HG03520 (cell line): ENCODE measurements at regions not wholly inside any gene's neighbourhood (a gene's known extent, or its start where the extent isn't known, plus 50 kb on each side); places are given as distances from the start of the nearest gene placed in this dataset.
"Not testable (repeated sequence)": the region's sequence is repeated elsewhere in the genome, so short reads cannot be mapped to it uniquely, and the experiment has no call there.

Experiments
- ATAC-seq: cut with Tn5 transposase; IDR thresholded peaks from one replicate; pipeline ENCODE4 v1.9.1; 2021; ENCODE audit warnings: mild to moderate bottlenecking, moderate library complexity; ENCODE audit not compliant: unreplicated experiment

DNA sequence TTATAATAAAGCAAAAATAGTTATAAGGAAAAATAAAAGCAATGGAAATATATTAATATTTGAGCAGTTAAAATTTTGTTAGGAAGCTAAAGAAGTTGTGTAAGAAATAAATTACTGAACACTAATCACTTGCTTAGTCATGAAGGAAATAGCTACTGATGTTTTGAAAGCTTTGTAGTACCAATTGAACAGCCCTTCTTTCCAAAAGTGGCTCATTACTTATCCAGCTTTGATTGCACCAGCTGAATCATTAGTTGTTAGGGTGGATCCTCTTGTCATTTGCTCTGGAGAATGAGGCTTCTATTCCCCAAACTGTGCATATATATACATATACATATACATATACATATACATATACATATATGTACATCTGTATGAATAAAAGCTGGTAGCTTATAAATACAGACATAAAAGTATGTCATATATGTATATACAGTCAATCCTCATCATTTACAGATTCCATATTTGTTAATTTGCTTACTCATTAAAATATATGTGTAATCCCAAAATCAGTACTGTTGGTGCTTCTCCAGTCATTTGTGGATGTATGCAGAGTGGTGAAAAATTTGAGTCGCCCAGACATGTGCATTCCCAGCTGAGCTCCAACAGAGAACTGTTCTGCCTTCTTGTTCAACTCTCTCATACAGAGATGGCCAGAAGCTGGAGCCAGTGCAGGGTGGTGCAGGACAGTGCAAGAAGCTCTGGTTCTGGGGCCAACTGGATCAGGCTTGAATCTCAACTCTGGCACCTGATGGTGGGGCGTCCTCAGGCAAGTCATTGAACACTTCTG is 214.1 kb downstream of the RPAP3 start:
- ATAC-seq, result no peak

DNA sequence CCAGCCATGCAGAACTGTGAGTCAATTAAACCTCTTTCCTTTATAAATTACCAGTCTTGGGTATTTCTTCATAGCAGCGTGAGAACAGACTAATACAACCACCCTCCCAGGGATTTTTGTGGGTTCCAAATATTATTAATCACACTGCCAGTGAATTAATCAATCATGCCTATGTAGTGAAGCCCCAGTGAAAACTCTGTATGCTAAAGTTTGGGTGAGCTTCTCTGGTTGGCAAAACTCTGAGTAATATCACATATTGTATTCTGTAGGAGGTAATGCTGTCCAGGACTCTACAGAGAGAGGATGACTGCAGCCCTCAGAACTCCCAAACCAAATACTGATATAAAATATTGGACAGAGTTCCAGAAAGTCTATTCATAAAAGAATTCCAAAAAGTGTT is 216.9 kb downstream of the RPAP3 start:
- no peak for ATAC-seq

DNA sequence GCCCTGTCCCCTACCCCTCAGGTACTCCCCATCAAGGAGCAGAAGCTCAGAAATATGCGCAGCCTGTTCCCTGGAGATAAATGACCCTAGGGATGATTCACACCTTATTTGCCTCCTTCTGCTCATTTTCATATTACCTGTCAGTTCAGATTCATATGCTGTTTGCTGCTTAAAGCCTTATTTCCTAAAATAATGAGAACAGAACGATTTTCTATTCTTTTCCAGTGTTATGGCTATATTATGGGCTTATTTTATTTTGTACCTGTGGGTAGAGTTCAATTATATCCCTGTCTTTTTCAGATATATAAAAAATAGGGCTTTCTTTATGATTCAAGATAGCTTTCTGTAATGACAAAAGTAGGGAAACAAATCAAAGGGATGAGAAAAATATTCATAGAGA is 224.8 kb downstream of the RPAP3 start:
- ATAC-seq, result no peak

DNA sequence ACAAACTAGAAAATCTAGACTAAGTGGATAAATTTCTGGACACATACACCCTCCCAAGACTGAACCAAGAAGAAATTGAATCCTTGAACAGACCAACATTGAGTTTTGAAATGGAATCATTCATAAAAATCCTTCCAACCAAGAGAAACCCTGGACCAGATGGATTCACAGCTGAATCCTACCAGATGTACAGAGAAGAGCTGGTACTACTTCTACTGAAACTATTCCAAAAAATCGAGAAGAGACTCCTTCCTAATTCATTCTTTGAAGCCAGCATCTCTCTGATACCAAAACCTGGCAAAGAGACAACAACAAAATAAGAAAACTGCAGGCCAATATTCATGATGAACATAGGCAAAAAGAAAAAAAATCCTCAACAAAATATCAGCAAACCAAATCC is 227.4 kb downstream of the RPAP3 start:
- ATAC-seq, result no peak

DNA sequence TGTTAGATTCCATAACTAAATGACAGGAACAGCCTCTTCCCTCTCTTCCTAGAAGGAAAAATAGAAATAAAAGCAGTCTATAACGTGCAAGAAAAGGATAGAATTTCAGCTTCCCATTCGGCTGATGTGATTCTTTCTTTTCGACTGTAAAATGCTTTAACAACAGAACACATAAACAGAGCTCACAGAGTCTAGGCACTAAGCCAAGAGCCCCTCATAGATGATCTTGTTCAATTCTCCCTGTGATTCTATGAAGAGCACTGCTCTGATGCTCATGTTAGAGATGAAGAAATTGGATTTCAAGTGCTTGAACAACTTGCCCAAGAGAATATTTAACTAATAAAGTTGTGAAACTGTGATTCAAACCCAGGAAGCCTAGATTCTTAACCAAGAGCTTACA is 232.7 kb downstream of the RPAP3 start:
- ATAC-seq, result no peak

DNA sequence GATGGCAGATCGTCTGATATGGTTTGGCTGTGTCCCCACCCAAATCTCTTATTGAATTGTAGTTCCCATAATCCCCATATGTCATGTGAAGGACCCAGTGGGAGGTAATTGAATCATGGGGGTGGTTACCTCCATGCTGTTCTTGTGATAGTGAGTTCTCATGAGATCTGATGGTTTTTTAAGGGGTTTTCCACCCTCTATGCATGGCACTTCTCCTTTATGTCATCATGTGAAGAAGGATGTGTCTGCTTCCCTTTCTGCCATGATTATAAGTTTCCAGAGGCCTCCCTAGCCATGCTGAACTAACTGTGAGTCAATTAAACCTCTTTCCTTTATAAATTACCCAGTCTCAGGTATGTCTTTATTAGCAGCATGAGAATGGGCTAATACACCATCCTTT is 235.5 kb downstream of the RPAP3 start:
- not testable (repeated sequence) for ATAC-seq

DNA sequence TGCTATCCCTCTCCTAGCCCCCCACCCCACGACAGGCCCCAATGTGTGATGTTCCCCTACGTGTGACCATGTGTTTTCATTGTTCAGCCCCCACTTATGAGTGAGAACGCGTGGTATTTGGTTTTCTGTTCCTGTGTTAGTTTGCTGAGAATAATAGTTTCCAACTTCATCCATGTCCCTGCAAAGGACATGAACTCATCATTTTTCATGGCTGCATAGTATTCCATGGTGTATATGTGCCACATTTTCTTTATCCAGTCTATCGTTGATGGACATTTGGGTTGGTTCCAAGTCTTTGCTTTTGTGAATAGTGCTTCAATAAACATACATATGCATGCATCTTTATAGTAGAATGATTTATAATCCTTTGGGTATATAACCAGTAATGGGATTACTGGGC is 241.9 kb downstream of the RPAP3 start:
- ATAC-seq, result not testable (repeated sequence)

DNA sequence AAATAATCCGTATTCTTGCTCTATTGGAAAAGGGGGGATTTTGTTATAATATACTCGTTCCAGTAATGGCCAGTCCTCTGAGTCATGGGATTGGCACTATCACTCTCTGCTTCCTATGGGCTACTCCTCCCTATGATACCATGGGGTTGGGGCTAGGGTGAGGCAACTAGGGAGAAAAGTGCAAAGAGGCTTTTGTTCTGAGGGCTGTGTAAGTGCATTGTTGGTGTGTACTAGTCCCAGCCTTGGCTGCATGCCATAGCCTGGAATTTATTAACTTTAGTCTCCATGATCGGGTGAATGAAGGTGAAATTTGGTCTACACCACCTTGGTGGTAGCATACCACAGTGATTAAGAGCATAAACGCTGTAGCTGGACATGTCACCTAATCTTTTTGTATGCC is 247.6 kb downstream of the RPAP3 start:
- no peak for ATAC-seq

DNA sequence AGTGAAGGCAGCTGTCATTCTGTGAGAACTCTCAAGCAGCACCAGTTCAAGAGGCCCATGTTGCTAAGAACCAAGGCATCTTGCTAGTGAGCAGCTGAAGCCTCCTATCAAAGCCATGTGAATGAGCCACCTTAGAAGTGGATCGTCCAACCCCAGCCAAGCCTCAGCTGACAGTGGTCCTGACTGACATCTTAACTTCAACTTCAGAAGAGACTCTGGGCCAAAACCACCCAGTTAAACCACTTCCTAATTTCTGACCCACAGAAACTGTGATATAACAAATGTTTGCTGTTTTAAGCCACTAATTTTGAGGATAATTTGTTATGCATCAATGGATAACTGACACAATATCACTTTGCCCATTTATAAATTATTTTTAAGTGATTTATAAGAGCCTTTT is 256.0 kb downstream of the RPAP3 start:
- no peak for ATAC-seq

DNA sequence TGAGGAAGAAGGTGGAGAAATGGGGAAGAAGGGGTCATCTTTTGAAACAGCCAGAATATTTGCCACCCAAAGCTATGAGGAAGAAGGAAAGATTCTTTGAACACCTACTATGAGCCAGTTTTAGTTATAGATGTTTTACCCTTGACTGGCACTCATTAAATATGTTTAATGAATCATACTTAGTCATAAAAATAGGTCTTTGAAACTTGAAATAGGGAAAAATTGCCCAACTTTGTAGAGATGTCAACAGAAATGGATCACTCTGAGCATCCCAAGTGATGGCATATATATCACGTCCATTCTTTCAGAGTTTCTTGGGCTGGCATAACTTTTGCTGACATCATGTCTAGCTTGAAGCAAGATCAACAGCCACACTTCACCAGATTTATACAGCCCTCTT is 263.5 kb downstream of the RPAP3 start:
- no peak for ATAC-seq

DNA sequence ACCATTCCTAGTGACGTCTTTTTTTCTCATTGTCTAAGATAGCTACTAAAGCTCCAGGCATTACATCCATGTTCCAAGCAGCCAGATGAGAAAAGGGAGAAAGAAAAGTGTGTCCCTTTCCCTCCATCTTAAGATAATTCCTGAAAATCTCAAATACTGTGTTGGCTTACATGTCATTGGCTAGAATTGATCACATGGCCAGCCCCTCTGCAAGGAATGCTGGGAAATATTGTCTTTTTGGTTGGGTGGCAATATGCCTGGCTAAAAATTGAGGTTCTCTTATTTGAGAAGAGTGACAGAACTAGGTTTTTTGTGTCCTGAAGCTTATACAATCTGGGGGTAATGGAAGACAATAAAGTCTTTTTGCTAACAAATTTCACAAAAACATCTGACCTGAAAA is 264.3 kb downstream of the RPAP3 start:
- no peak for ATAC-seq

DNA sequence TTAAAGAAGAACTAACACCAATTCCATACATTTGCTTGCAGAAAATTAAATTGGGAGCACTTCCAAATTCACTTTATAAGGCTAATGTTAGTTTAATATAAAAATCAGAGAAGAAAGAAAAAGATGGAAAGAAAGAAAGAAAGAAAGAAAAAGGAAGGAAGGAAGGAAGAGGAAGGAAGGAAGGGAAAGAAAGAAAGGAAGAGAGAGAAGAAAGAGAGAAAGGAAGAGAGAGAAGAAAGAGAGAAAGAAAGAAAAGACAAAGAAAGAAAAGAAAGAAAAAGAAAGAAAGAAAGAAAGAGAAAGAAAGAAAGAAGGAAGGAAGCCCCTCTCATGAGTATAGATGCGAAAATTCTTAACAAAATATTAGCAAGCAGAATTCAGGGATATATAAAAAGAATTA is 267.7 kb downstream of the RPAP3 start:
- ATAC-seq, result no peak

DNA sequence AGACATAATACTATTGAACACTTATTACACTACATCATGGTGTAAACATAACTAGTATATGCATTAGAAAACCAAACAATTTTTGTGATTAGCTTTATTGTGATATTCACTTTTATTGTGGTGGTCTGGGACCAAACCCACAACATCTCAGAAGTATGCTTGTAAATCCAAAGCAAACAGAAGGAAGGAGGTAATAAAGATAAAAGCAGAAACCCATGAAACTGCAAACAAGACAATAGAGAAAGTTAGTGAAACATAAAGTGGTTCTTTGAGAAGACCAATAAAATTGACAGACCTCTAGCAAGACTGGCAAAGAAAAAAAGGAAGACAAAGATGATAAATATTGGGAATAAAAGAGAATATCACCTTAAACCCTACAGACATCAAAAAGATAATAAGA is 268.3 kb downstream of the RPAP3 start:
- ATAC-seq, result no peak

DNA sequence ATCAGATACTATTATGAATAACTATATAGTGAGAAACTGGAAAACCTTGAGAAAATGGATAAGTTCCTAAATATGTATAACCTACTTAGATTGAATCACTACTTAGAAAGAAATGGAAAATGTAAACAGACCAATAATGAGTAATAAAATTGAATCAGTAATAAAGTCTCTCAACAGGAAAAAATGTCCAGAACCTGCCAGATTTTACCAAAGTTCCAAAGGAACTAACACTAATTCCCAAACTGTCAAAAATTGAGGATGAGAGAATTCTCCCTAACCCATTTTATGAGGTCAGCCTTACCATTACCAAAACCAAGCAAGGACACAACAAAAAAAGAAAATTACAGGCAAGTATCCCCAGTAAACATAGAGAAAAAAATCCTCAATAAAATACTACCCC is 272.0 kb downstream of the RPAP3 start:
- ATAC-seq, result no peak

DNA sequence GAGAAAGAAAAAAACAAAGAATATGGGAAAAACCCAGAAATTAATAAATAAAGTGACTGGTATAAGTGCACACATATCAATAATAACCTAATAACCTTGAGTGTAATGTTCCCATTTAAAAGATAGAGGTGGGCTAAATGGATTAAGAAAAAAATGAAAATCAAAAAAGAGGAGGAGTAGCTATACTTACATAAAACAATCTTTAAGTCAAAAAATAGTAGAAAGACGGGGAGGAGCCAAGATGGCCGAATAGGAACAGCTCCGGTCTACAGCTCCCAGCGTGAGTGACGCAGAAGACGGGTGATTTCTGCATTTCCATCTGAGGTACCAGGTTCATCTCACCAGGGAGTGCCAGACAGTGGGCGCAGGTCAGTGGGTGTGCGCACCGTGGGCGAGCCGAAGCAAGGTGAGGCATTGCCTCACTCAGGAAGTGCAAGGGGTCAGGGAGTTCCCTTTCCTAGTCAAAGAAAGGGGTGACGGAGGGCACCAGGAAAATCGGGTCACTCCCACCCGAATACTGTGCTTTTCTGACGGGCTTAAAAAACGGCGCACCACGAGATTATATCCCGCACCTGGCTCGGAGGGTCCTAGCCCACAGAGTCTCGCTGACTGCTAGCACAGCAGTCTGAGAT is 279.0 kb downstream of the RPAP3 start:
- not testable (repeated sequence) for ATAC-seq

DNA sequence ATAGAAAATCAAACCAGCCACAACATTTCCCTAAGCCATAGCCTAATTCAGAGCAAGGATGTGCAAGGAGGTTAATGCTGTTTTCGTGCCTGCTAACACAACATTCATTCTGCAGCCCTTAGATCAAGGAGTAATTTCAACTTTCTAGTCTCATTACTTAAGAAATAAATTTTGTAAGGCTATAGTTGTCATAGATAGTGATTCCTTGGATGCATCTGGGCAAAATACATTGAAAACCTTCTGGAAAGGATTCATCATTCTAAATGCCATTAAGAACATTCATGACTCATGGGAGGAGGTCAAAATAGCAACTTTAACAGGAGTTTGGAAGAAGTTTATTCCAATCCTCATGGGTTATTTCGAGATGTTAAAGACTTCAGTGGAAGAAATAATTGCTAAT is 283.2 kb downstream of the RPAP3 start:
- ATAC-seq, result no peak

DNA sequence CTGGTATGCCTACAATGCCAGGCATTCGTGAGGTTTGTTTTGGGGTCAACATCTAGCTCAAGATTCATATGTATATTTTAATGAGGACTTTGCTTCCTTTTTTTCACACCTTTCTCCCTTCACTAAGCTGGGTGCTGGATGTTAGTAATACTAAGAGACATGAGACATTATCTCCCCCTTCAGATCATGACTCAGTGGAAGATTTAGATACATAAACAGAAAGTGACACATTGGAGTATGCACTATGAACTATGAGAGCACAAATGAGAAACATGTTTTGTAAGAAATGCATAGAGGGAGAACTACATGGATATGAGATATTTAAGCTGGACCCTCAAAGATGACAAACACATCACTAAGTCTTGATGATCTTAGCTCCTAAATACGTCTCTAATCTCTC is 286.3 kb downstream of the RPAP3 start:
- no peak for ATAC-seq

DNA sequence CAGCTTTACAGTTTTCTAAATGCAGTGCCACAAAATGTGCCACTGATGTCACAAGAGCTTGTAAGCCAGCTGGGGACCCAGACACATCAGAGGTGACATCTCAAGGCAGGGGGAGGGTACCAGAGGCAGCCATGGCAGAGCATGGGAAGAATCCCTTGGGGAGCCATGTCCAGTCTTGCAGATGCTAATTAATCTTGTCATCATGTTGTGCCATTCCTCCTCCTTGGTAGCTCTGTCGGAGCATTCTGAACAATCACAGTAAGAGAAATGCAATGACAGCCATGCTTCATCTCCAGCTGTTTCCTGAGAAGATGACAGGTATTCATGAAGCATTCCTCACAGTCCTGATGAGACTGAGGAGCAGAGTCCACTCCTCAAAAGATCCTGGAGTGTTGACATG is 287.9 kb downstream of the RPAP3 start:
- ATAC-seq, result no peak

DNA sequence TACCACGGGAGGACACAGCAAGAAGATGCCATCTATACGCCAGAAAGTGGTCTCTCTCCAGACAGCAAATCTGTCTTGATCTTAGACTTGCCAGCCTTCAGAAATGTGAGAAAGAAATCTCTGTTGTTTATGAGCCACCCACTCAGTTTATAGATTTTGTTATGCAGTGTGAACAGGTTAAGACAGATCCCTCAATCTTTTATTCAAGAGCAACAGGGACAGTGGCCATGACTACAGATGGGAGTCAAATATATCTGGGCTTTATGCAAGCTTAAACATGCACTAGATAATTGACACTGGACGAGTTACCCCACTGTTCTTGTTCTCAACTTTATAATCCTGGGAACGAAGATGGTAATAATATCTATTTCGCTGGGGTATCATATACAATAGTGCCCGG is 288.7 kb downstream of the RPAP3 start:
- ATAC-seq, result no peak

DNA sequence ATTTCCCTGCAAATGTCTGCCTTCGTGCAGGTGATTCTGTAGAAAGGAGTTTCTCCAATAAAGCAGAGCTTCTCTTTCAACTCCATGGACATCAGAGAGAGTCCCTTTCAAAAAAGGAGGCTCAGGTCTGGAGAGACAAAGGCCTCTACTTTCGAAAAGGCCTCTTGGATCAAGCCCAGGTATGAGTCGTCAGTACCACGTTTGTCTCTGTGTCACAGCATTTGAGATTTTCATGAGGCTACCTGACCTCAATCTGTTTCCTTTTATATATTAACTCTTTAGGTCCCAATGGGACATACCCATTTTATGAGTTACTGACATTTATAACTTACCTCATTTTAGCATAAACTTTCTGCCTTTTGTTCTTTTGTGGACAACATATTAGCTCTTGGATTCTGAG is 290.8 kb downstream of the RPAP3 start:
- no peak for ATAC-seq

DNA sequence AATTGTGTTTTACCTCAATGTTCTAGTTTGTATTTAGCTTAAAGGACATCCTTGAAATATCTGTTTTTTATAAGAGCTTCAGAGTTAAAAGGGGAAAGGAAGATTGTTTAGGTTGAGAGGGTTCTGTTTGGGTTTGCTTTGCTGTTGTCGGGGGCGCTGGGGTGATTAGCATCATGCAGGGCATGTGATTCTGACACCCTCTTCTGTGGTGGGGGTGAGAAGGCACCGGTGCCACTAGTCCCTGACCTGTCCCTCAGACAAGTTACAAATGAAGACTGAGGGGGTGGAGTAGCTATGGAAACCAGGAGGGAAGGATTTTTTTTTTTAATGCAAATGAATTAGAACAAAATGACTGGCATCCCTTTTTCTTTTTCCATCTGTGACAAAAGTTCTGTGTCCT is 291.3 kb downstream of the RPAP3 start:
- no peak for ATAC-seq

DNA sequence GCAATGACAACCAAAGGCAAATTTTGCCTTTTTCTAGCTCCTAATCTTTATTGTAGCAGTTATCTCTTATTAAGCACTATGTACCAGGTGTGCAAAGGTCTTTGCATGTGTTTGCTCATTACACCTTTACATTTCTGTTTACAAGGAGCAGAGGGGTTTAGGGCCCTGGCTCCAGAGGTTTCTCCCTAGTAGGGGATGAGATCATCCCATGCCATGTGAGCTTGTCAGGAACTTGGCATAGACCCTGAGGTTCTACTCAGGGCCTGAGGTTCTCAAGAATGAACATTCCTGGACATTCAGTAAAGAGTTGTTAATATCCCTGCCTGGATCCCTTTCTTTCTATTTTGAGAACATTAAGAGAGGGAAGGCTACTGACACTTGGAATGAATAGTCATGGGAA is 292.0 kb downstream of the RPAP3 start:
- ATAC-seq, result no peak
